GM19043 (cell line): ENCODE measurements at regions not wholly inside any gene's neighbourhood (a gene's known extent, or its start where the extent isn't known, plus 50 kb on each side); places are given as distances from the start of the nearest gene placed in this dataset.

Experiments used
- ATAC-seq: cut with Tn5 transposase; IDR thresholded peaks from one replicate; pipeline ENCODE4 v1.9.1; 2021; ENCODE audit warnings: low read depth; ENCODE audit not compliant: unreplicated experiment

DNA sequence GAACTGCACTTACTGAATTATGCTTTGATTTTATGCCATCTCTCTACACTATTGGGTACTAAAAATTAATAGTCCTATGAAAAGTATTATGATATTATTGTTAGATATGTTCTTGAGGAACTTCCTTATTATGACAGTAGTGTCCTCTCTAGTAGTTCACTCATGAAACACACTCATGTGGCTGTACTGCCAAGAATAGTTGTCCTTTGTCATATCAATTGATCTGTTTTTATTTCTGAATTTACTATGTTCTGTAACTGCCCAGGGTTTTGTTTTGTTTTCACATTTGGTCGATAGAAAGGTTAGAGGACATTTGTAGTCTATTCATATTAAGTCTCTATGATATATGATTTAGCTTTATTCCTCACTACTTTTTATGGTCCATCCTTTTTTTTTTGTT lies 215.2 kb downstream of the PPARGC1A start:
- no peak for ATAC-seq

DNA sequence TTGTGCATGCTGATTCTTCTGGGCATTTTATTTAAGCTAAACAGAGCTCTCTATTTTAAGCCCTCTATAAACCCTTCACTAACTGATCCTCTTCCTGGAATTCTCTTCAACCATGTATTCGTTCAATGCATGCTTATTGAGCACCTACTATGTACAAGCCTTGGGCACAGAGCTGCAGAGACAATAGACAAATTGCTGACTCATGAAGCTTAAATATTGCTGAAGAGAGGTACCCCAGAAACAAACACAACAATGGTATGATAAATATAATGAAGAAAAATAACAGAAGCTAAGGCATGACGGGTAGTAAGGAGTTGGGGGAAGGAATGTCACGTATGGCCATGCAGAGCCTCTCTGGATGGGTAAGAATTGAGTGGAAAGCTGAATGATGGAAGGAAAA lies 222.2 kb downstream of the PPARGC1A start:
- ATAC-seq: no peak

GRCh38 chr4:23660865-23661264 lies 229.0 kb downstream of the PPARGC1A start:
- ATAC-seq: no peak

GRCh38 chr4:23654791-23655190 lies 235.1 kb downstream of the PPARGC1A start:
- no peak for ATAC-seq

GRCh38 chr4:23648854-23649596 lies 240.8 kb downstream of the PPARGC1A start:
- no peak for ATAC-seq

DNA sequence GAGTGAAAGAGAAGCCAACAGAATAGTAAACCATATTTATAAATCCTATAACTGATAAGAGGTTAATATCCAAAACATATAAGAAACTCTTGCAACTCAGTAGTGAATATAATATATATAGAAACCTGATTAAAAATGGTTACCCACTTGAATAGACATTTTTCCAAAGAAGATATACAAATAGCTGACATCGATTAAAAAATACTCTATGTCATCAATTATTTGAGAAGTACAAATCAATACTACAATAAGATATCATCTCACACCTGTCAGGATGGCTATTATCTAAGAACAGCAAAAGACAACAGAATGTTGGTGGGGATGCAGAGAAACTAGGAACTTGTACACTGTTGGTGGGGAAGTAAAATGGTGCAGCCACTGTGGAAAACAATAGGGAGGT lies 254.4 kb downstream of the PPARGC1A start:
- no peak for ATAC-seq

GRCh38 chr4:23631255-23631950 lies 258.4 kb downstream of the PPARGC1A start:
- ATAC-seq: no peak

DNA sequence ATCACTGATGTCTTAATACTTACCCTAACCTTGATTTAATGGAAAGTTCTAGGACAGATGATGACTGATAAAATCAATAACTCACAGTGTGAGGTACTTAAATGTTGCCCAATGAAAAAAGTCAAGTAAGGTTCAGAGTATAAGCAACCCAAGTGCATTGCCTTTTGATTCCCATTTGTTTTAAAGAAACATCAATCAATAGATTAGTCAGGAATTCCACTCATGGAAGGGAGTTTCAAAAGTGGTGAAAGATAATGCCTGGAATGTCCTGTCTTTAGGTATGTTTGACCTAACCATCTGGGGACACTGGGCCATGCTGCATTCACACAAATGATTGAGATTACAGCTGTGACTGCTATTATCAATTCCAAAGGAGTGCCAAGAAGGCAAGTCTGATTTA lies 259.7 kb downstream of the PPARGC1A start:
- no peak for ATAC-seq

DNA sequence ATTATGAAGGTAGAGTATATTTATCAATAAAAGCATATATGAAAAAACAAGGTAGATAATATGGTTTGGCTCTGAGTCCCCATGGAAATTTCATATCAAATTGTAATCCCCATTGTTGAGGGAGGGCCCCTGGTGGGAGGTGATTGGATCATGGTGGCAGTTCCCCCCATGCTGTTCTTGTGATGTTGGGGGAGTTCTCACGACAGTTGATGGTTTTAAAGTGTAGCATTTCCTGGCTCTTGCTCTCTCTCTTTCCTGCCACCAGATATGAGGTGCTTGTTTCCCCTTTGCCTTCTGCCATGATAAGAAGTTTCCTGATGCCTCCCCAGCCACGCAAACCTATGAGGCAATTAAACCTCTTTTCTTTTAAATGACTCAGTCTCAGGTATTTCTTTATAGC lies 260.4 kb downstream of the PPARGC1A start:
- ATAC-seq: no peak

GRCh38 chr4:23614284-23614892 lies 275.5 kb downstream of the PPARGC1A start:
- no peak for ATAC-seq

DNA sequence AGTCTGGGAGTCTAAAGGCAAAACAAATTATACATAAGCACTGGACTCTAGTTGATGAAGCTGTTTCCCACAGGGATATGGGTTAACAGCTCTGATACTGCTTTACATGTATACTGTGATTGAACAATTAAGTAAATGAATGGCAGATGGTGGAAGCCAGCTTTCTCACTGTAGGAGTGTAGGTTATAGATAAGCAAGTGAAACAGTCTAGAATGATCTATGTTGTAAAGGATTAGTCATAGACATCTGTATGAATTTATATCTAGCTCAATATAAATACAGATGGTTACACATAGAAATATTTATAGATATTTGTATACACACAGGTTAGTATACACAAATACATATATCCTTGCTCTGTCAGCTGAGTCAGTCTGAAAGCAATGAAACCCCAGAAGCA lies 276.1 kb downstream of the PPARGC1A start:
- no peak for ATAC-seq

- no peak for ATAC-seq
Observed at GRCh38 chr4:23602720-23603119, 287.1 kb downstream of the PPARGC1A start.

- ATAC-seq: no peak
Observed at GRCh38 chr4:23594125-23594524, 295.7 kb downstream of the PPARGC1A start.

DNA sequence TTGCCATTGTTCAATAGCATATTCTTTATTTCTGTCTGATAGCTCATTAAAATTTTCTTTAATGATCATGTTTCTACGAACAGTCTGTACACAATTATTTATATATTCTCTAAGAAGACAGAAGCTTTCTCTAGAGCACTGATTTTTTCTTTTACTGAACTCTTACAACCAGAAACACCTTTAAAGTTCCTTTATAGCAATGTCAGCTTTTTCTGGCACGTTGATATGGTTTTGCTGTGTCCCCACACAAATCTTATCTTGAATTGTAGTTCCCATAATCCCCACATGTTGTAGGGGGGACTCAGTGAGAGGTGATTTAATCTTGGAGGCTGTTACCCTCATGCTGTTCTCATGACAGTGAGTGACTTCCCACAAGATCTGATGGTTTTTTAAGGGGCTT lies 299.4 kb downstream of the PPARGC1A start:
- ATAC-seq: no peak

GRCh38 chr4:23584024-23584423 lies 305.8 kb downstream of the PPARGC1A start:
- ATAC-seq: no peak

GRCh38 chr4:23582671-23583070 lies 307.2 kb downstream of the PPARGC1A start:
- ATAC-seq: no peak

GRCh38 chr4:23579166-23579565 lies 310.7 kb downstream of the PPARGC1A start:
- ATAC-seq: no peak

- no peak for ATAC-seq
Observed at GRCh38 chr4:23577398-23577797, 312.4 kb downstream of the PPARGC1A start.

- ATAC-seq: no peak
Observed at GRCh38 chr4:23572382-23572781, 317.5 kb downstream of the PPARGC1A start.

DNA sequence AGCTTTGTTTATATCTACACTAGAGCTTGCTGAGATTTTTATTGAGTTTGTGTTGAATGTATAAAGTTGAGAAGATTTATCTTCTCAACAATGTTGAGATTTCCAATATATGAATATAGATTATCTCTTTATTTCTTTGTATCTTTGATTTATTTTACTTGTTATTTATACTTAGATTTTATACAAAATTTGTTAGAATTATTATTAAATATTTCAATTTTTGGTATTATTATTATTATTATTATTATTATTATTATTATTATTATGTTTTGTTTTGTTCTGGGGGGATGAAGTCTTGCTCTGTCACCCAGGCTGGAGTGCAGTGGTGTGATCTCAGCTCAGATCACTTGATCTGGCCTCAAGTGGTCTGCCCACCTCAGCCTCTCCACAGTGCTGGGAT lies 322.5 kb downstream of the PPARGC1A start:
- no peak for ATAC-seq

GRCh38 chr4:23560748-23561147 lies 329.1 kb downstream of the PPARGC1A start:
- ATAC-seq: no peak

DNA sequence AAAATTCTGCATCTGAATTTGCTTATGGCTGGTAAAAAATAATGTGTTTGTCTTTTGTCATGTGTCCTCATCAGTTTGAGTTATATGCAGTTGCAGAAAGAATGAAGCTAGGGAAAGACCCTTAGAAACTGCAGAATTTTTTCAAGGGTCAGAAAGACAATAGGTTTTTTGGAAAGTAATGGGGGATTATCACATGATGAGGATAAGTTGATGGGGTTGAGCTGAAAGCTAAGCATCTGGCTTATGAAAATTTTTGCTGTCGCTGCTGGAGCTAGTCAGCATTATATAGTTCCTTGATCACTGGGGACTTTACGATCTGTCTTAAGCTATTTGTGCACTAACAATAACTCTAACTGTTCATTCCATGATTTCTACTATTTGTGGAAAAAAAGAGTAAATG lies 331.7 kb downstream of the PPARGC1A start:
- no peak for ATAC-seq
